HG03060 (cell line): ENCODE measurements at regions not wholly inside any gene's neighbourhood (a gene's known extent, or its start where the extent isn't known, plus 50 kb on each side); places are given as distances from the start of the nearest gene placed in this dataset.

Source experiments
- ATAC-seq: cut with Tn5 transposase; IDR thresholded peaks from one replicate; pipeline ENCODE4 v1.9.1; 2021; ENCODE audit warnings: low read depth, moderate number of reproducible peaks; ENCODE audit not compliant: unreplicated experiment

DNA sequence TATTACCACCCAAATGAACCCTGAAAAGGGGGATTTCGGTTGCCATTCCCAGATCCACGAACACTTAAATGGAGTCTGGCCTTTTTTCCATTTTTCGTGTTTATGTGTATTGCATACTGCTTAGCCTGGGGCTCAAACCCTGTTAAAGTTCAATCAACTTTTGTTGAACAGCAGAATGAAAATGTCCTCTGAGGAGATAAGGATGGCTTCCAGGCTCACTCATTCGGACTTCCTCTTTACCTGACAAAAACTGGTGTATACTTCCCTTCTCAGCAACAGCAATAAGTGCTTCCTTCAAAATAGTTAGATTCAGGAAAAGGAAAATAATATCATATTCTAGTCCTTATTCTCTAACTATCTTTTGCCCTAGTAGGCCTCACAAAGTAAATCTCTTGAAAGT lies 61.1 kb upstream of the ARID5B start:
- ATAC-seq, result no peak

DNA sequence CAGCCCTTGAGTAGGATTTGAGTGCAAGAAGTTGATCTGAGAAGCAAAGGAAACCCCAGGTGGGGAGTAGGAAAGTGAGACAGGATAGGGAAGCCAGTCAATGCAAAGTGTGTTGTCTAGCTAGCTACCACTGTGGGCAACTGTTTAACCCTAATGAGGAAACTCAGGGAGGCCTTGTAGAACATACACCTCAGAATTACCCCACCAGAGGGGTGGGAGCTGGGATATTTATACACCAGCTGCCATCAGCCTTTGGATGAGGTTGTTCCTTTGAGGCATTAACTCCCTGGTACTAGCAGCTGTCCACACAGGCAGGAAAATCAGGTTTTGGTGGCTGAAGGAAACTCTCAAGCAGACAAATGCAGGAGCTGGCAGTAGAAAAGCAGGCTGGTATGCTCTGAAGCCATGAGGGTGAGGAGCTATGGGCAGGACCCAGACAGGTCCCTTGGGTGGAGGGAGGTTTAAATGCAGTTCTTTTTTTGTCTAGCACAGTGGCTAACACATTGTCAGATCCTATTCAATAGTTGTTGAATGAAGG lies 60.1 kb upstream of the ARID5B start:
- ATAC-seq, result no peak

DNA sequence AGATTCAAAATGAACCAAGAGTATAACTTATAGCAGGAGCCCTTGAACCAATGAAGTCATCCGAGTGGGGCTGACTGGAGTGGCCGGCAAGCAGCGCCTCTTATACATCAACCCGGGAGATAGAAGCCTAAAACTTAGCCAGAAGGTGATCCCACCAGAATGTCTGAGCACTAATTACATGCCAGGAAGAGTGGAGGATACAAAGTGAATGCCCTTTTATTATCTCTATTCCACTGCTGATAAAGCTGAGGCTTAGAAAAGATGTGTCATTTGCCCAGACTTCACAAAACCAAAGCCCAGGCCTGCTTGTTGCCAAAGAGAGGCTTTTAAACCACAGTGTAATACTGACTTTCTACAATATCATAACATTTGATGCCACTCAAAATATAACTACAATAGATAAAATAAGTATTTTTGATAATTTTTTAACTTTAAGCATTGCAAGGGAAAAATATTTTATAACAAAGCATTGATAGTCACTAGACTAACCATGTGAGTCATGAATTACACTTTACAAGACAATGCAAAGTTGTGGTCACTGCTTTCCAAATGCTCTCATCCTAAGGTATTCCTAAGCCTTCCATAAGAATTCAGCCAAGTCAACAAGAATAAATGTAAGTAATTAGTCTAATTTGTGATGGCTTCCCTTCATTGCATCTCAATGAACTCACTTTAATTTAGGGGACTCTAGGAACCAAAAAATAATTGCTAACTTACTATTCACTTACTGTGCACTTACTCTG lies 58.6 kb upstream of the ARID5B start:
- ATAC-seq, result no peak

- no peak for ATAC-seq
Measured at GRCh38 chr10:61844116-61844822, 57.2 kb upstream of the ARID5B start.

- ATAC-seq, result no peak
Measured at GRCh38 chr10:61845196-61845949, 56.1 kb upstream of the ARID5B start.

DNA sequence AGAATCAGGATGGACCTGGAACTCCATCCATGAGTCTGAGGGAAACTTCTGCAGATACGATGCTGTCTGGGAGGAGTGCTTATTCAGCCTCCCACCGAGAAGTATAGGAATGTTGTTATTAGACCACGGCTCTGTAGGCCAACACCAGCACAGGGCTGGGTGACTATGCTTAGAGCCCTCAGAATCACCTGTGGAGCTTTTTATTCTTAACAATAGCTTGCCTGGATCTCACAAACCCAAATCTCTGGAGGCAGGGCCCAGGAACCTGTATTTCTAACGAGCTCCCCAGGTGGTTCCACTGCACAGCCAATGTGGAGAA lies 55.6 kb upstream of the ARID5B start:
- no peak for ATAC-seq

GRCh38 chr10:61846370-61847031 lies 55.0 kb upstream of the ARID5B start:
- no peak for ATAC-seq

- ATAC-seq, result no peak
Measured at GRCh38 chr10:61847087-61847486, 54.4 kb upstream of the ARID5B start.

DNA sequence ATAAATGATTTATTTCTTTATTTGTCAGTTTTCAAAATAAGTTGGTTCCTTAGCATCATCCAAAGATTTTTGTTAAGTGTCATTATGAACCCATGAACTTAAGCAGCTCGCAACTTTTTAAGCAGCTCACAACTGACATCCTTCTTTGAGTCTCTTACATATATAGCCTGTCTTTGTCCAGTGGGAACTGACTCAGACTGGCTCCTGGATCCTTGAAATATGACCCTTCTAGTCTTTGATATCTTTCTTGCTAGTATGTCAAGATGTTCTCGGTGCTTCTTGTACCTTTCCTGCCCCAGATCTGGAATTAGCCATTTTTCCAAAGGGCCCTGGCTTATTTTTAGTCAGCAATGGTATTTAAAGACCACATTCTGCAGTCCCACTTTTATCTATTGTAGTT lies 53.9 kb upstream of the ARID5B start:
- no peak for ATAC-seq

DNA sequence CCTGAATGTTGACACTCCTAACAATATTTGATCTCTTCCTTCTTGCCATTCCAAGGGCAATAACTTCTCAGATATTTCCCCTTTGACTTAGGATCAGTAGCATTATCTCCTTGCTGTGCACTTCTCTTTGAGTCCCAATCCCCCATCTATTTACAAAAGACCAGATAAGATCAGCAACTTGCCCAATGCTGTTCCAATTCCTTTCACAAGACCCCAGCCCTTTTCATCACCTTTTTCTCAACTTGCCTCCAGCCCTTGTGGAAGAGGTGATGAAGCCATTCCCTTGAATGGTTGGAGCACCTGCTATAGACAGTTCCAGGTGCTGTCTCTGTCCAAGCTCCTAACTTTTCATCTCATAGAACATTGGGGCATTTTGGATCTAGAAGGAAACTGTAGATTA lies 51.1 kb upstream of the ARID5B start:
- ATAC-seq, result no peak
